GM13977 (cell line): ENCODE measurements at regions not wholly inside any gene's neighbourhood (a gene's known extent, or its start where the extent isn't known, plus 50 kb on each side); places are given as distances from the start of the nearest gene placed in this dataset.

Source experiments
- DNase-seq: peaks from one replicate; pipeline ENCODE4 v3.0.0; 2012; ENCODE audit warnings: low spot score
- CTCF ChIP-seq: IDR thresholded peaks from 2 replicates; pipeline ENCODE4 v1.5.1; 2012; ENCODE audit warnings: mild to moderate bottlenecking, control low read depth; ENCODE audit not compliant: insufficient read depth; ENCODE audit errors: extremely low read depth, missing control alignments
- in situ Hi-C: fragments of 300-500 bp; cut with MboI; formaldehyde crosslinking; loops from one replicate; pipeline ENCODE4 v1.12.0; 2022; ENCODE audit warnings: low sequenced_read_pairs, low pct_unique_long_range_greater_than_20kb, mixed read lengths, inconsistent platforms; ENCODE audit not compliant: unreplicated experiment

- TF ChIP-seq CTCF, result no peak
- in situ Hi-C loops, result no loop called here
- DNase-seq, result no peak
Measured at GRCh38 chr3:181909241-181909640, 197.5 kb downstream of the SOX2 start.

GRCh38 chr3:181912384-181912783 is 200.7 kb downstream of the SOX2 start:
- TF ChIP-seq CTCF, result no peak
- in situ Hi-C loops, result no loop called here
- DNase-seq, result no peak

- in situ Hi-C loops, result no loop called here
Measured at GRCh38 chr3:181913254-181913653, 201.5 kb downstream of the SOX2 start.

GRCh38 chr3:181915551-181915950 is 203.8 kb downstream of the SOX2 start:
- DNase-seq, result no peak
- in situ Hi-C loops, result no loop called here
- no peak for TF ChIP-seq CTCF

More at GRCh38 chr3:181913254-181913653, 201.5 kb downstream of the SOX2 start:
- no peak for TF ChIP-seq CTCF
- DNase-seq, result no peak

GRCh38 chr3:181916013-181916412 is 204.3 kb downstream of the SOX2 start:
- in situ Hi-C loops, result no loop called here
- DNase-seq, result no peak
- no peak for TF ChIP-seq CTCF

- TF ChIP-seq CTCF, result no peak
- DNase-seq, result no peak
- in situ Hi-C loops, result no loop called here
Measured at GRCh38 chr3:181917027-181917426, 205.3 kb downstream of the SOX2 start.

GRCh38 chr3:181919375-181919774 is 207.7 kb downstream of the SOX2 start:
- no peak for TF ChIP-seq CTCF
- in situ Hi-C loops, result no loop called here
- DNase-seq, result no peak
